ENCODE measurements at regions not wholly inside any gene's neighbourhood (a gene's known extent, or its start where the extent isn't known, plus 50 kb on each side); places are given as distances from the start of the nearest gene placed in this dataset.
"Not testable (repeated sequence)": the region's sequence is repeated elsewhere in the genome, so short reads cannot be mapped to it uniquely, and the experiment has no call there.

DNA sequence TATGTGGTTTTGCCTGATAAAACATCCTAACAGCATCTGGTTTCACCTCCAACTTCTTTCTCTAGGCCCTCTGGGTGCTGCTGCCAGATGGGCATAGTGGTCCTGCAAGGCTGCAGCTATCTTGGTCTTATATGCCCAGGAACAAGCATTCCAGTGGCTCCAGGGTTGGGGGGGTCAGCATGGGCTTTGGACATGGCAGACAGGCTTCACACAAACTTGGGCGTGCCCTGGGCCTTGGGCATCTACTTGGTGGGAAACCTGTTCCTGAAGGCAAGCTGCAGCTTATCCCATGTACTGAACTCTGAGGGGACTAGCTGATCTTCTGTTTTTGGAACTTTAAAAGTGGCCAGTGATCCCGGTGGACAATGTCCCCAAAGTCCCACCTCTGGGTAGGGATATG lies 54.9 kb upstream of the ZNF678 start:
- DNase-seq: no peak

DNA sequence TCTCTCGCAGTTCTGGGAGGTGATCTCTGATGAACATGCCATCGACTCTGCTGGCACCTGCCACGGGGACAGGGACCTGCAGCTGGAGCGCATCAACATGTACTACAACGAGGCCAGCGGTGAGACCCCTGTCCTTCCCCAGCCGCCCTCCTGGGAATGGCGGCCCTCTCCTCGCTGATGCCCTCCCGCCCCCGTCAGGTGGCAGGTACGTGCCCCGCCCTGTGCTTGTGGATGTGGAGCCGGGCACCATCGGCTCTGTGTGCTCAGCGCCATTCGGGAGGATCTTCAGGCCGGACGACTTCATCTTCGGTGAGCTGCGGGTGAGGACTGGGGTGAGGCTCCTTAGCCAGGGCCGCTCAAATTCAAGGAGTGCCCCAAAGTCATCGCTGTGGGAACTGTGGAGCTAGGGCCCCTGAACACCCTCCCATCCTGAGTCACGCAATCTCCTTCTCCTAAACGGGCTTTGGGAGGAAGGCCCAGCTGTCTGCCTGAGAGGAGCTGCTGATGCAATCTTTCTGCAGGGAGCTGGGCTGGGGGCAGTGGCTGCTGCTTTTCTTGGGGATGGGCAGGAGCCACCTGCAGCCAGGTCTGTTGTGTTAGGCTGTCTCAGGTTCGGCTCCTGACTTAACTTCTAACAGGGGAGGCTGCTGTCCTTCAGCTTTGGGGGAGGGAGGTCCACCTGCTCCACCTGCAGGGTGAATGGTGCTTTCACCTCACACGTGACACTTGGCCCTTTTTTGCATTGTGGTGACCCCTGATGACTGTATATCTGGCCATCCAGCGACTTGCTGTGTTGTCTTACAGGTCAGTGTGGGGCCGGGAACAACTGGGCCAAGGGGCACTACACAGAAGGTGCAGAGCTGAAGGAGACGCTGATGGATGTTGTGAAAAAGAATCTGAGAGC lies 56.6 kb upstream of the ZNF678 start:
- not testable (repeated sequence) for DNase-seq

GRCh38 chr1:227496045-227496444 lies 67.3 kb upstream of the ZNF678 start:
- DNase-seq: not testable (repeated sequence)

GRCh38 chr1:227493863-227494551 lies 69.3 kb upstream of the ZNF678 start:
- not testable (repeated sequence) for DNase-seq

DNA sequence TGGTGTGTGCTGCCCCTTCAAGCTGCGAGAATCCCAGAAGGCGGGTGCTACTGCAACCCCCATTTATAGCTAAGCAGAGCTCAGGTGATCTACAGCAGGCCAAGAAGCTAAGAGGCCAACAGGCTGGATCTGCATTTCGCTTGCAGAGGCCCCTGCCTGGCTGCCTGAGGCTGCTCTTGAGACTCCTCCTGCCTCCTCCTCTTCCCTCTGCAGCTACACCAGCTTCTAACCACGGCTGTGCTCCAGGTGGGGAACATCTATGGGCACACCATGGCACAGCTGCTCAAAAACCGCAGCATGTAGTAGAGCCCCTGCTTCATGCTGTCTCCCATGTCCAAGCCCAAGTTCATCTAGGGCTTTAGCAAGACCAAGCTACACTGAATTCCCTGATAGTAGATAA lies 72.9 kb upstream of the ZNF678 start:
- no peak for DNase-seq

GRCh38 chr1:227490001-227490400 lies 73.4 kb upstream of the ZNF678 start:
- DNase-seq: no peak

DNA sequence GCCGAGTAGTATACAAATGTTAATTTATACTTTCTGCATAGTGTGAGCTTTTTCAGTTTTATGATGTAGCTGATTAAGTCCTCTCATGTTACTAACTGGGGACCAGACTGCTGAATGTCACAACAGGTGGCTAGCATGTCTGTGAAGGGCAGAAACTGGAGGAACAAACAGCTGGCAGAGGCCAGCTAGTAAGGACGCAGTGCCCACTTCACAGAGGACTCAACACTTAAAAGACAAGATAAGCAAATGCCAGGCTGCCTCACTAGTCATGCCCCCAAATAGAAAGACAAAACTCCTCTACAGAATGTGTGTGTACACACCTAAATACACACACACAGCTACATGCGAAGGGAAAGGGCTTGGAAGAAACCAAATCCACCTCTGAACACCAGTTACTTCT lies 73.8 kb upstream of the ZNF678 start:
- no peak for DNase-seq

- no peak for DNase-seq
Observed at GRCh38 chr1:227487606-227488005, 75.8 kb upstream of the ZNF678 start.

GRCh38 chr1:227486559-227486958 lies 76.8 kb upstream of the ZNF678 start:
- peak; percentile 51 for DNase-seq

GRCh38 chr1:227482023-227482299 lies 81.4 kb upstream of the ZNF678 start:
- no peak for DNase-seq

DNA sequence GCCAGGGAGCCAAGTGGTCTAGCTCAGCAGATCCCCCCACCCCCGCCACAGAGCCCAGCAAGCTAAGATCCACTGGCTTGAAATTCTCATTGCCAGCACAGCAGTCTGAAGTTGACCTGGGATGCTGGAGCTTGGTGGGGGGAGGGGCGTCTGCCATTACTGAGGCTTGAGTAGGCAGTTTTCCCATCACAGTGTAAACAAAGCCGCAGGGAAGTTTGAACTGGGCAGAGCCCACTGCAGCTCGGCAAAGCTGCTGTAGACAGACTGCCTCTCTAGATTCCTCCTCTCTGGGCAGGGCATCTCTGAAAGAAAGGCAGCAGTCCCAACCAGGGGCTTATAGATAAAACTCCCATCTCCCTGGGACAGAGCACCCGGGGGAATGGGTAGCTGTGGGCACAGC lies 89.3 kb upstream of the ZNF678 start:
- DNase-seq: not testable (repeated sequence)

GRCh38 chr1:227472772-227473171 lies 90.6 kb upstream of the ZNF678 start:
- no peak for DNase-seq

DNA sequence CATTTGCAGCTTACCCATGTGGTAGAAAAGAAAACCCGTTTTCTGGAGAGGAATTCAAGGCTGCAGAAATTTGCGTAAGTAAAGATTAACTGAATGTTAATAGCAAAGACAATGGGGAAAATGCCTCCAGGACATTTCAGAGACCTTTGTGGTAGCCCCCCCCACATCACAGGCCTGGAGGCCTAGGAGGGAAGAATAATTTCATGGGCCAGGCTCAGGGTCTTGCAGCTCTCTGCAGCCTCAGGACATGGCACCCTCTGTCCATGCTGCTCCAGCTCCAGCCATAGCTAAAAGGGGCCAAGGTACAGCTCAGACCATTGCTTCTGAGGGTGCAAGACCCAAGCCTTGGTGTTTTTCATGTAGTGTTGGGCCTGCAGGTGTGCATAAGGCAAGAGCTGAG lies 92.7 kb upstream of the ZNF678 start:
- DNase-seq: no peak

GRCh38 chr1:227469708-227470107 lies 93.6 kb upstream of the ZNF678 start:
- DNase-seq: no peak

- no peak for DNase-seq
Observed at GRCh38 chr1:227466039-227466645, 97.2 kb upstream of the ZNF678 start.

DNA sequence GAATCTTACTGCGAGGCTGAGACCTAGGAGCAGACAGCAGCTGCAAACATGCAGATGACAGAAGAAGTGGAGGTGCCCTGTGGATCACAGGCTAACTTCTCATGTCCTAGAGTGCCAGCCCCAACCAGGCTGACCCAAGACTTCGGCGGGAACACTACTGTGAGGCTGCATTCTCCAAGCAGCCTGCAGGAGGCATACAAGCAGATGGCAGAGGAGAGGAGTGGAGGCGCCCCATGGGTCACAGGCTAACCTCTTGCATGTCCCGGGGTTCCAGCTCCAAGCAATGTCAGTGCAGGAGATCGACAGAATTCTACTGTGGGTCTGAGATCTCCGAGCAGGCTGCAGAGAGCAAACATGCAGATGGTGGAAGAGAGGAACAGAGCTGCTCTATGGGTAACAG lies 98.1 kb upstream of the ZNF678 start:
- no peak for DNase-seq

DNA sequence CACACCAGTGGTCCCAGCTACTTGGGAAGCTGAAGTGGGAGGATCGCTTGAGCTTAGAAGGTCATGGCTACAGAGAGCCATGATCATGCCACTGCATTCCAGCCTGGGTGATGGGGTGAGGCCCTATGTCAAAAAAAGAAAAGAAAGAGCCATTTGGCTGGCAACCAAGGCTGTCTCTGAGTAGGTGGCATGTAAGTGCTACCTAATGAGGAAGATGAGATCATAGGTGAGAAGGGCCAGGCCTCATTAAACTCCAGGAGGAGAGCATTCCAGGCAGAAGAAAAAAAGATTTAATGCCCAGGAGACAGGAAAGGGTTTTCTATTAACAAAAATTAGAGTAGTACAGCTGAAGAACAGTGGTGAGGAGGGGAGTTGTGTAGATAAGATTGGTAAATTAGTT lies 103.4 kb upstream of the ZNF678 start:
- no peak for DNase-seq

GRCh38 chr1:227459326-227459841 lies 104.0 kb upstream of the ZNF678 start:
- no peak for DNase-seq

GRCh38 chr1:227454686-227455085 lies 108.7 kb upstream of the ZNF678 start:
- DNase-seq: no peak

DNA sequence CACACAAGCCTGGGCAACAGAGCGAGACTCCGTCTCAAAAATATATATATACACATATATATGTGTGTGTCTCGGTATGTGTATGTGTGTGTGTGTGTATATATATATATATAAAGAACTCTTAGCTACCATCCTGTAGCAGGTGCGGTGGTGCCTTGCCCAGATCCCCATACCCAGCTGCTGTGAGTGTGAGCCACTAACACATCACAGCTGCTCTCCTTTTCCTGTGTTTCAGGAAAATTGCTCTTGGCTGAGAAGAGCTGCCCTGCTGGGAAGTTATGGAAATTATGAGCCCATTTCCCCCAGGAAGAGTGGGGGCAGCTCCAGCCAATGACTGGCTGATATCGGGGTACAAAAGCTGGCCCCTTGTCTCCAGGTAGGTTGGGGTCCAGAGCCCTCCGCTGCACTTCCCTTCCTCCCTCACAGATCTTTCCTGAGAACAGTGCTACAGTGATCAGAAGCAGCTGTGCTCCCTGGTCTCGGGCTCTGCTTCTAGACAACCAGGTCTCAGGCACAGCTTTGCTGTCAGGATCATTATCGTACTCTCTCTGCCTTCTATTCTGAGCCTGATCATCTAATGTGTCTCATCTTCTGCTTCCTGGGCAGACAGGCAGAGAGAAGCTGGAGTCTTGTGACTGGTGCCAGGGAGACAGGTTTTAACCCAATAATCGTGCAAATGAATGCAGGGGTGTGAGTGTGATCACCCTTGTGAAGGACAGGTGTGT lies 109.6 kb upstream of the ZNF678 start:
- no peak for DNase-seq

GRCh38 chr1:227451954-227452353 lies 111.4 kb upstream of the ZNF678 start:
- DNase-seq: no peak

DNA sequence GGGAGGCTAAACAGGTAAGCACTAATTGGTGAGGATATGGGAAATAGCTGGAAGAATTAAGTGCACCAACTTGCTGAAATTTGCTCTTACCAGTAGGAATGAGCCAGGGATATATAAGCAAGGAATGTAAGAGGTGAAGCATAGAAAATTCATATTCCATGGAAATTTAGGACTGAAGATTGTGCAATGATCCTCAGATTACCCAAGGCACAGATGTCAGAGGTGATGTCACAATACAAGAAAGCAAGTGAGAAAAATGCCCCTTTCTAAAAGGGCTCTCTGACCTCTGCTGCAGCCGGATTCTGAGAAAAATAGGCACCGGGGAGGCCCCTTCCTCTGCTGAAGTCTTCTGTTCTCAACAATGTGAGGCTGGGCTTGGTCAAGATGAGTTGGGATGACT lies 112.3 kb upstream of the ZNF678 start:
- DNase-seq: no peak

DNA sequence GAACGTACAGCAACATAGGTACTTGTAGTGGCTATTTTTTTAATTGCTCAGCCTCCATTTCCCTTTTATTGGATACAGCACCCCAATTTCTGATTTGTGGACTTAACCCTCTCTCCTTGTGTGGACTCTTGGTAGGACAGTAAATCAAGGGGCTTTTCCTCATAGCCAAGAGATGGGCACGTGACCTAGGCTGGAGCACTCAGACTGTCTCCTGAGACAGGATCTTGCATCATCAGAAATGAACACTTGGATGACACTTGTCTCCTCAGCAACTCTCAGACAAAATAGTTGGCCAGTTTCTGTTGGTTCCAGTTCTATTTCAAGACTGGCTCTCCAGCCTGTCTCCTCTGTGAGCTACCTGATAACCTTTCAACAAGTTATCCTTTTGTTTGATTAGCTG lies 112.9 kb upstream of the ZNF678 start:
- peak; percentile 69 for DNase-seq

Measured in MV-4-11 (cell line).